SK-N-SH (cell line): ENCODE measurements at regions not wholly inside any gene's neighbourhood (a gene's known extent, or its start where the extent isn't known, plus 50 kb on each side); places are given as distances from the start of the nearest gene placed in this dataset.

Experiments
- CTCF ChIA-PET: fragments of 300-600, 350-600 bp; formaldehyde crosslinking; extraction: SDS; loops from one replicate; lab custom pipeline; 2021; lab: Yijun Ruan, JAX
- POLR2A ChIA-PET: fragments of 350-600 bp; sonication (Branson Sonifier 250); formaldehyde crosslinking; extraction: SDS; loops from one replicate; lab custom pipeline; 2020; ENCODE audit warnings: antibody characterized with exemption, inconsistent platforms; lab: Yijun Ruan, JAX
- DNase-seq: peaks from one replicate; pipeline ENCODE4 v3.0.0; 2012
- H2AFZ ChIP-seq: fragments of 200-600 bp; sonication (generic); 2 replicates; pipeline ENCODE4 v1.8.1; 2016; ENCODE audit warnings: antibody characterized with exemption, mild to moderate bottlenecking, low read depth
- H3F3A ChIP-seq: fragments of 200-600 bp; sonication (generic); replicated peaks from 2 replicates; pipeline ENCODE3; 2016; ENCODE audit warnings: antibody characterized with exemption, mild to moderate bottlenecking; ENCODE audit not compliant: insufficient read depth
- H3K27ac ChIP-seq, 2 experiments: fragments of 200-500 bp in 1 of 2; fragments of 200-600 bp in 1 of 2; sonication (Bioruptor generic) in 1 of 2; sonication (generic), shearing (Covaris generic) in 1 of 2; 2 replicates each; pipeline versions ENCODE4 v1.5.1 to v1.6.1; 2014 to 2016; ENCODE audit warnings: low read depth in 2 of 2, inconsistent platforms in 1 of 2, low read length in 1 of 2, mild to moderate bottlenecking in 1 of 2, mixed read lengths in 1 of 2
- H3K27me3 ChIP-seq: fragments of 200-600 bp; sonication (generic), shearing (Covaris generic); 2 replicates; pipeline ENCODE4 v1.6.1; 2016; ENCODE audit warnings: mixed run types; ENCODE audit not compliant: insufficient read depth
- H3K36me3 ChIP-seq, 2 experiments: fragments of 200-500 bp in 1 of 2; fragments of 200-600 bp in 1 of 2; sonication (Bioruptor generic) in 1 of 2; sonication (generic) in 1 of 2; replicated peaks in 1 of 2; 2 replicates each; pipeline versions ENCODE3 to v1.5.1; 2014 to 2016; ENCODE audit warnings: low read length in 1 of 2, mild to moderate bottlenecking in 1 of 2; ENCODE audit not compliant: insufficient read depth in 2 of 2, control insufficient read depth in 1 of 2
- H3K4me1 ChIP-seq, 2 experiments: fragments of 200-500 bp in 1 of 2; fragments of 200-600 bp in 1 of 2; sonication (Bioruptor generic) in 1 of 2; sonication (generic), shearing (Covaris generic) in 1 of 2; 2 replicates each; pipeline versions ENCODE4 v1.5.1 to v1.6.1; 2014 to 2016; ENCODE audit warnings: low read depth in 1 of 2, low read length in 1 of 2, mixed run types in 1 of 2; ENCODE audit not compliant: insufficient read depth in 2 of 2, control insufficient read depth in 1 of 2
- H3K4me2 ChIP-seq: fragments of 200-600 bp; sonication (generic), shearing (Covaris generic); 2 replicates; pipeline ENCODE4 v1.6.1; 2017; ENCODE audit warnings: mixed run types
- H3K4me3 ChIP-seq, 2 experiments: fragments of 200-500 bp in 1 of 2; fragments of 200-600 bp in 1 of 2; sonication (Bioruptor generic) in 1 of 2; sonication (generic), shearing (Covaris generic) in 1 of 2; 2 replicates each; pipeline versions ENCODE4 v1.5.1 to v1.8.1; 2014 to 2016; ENCODE audit warnings: low read depth in 2 of 2, inconsistent platforms in 1 of 2, low read length in 1 of 2, mild to moderate bottlenecking in 1 of 2, mixed read lengths in 1 of 2, moderate library complexity in 1 of 2
- H3K79me2 ChIP-seq: fragments of 200-600 bp; sonication (generic); 2 replicates; pipeline ENCODE4 v1.8.1; 2017; ENCODE audit warnings: mild to moderate bottlenecking; ENCODE audit not compliant: insufficient read depth
- H3K9ac ChIP-seq: fragments of 200-600 bp; sonication (generic); 2 replicates; pipeline ENCODE4 v1.6.1; 2017; ENCODE audit warnings: mixed run types
- H3K9me2 ChIP-seq: fragments of 200-600 bp; sonication (generic); 2 replicates; pipeline ENCODE4 v1.6.1; 2017; ENCODE audit warnings: mixed run types
- H3K9me3 ChIP-seq: fragments of 200-600 bp; sonication (generic); 2 replicates; pipeline ENCODE4 v1.6.1; 2017; ENCODE audit warnings: mixed run types, mild to moderate bottlenecking, moderate library complexity
- H4K20me1 ChIP-seq: fragments of 200-600 bp; sonication (generic); 2 replicates; pipeline ENCODE4 v1.6.1; 2017; ENCODE audit warnings: mild to moderate bottlenecking, mixed run types; ENCODE audit not compliant: insufficient read depth
- CTCF ChIP-seq: fragments of 200-600 bp; sonication (generic); IDR thresholded peaks from 2 replicates; pipeline ENCODE4 v1.6.1; 2017; ENCODE audit warnings: antibody characterized with exemption, mild to moderate bottlenecking, moderate library complexity
- ELF1 ChIP-seq: IDR thresholded peaks from 2 replicates; pipeline ENCODE4 v1.4.0; 2012
- EZH2phosphoT487 ChIP-seq: fragments of 200-600 bp; sonication (generic); IDR thresholded peaks from 2 replicates; pipeline ENCODE4 v1.6.1; 2017; ENCODE audit warnings: low read depth, mixed run types, mild to moderate bottlenecking, antibody characterized with exemption, moderate library complexity, borderline replicate concordance
- IRF3 ChIP-seq: fragments of 150-350 bp; IDR thresholded peaks from 2 replicates; pipeline ENCODE4 v1.6.1; 2016; ENCODE audit warnings: mild to moderate bottlenecking, low read depth, low read length
- JUND ChIP-seq: IDR thresholded peaks from 2 replicates; pipeline ENCODE4 v1.4.0; 2012
- MAX ChIP-seq: IDR thresholded peaks from 2 replicates; pipeline ENCODE4 v1.4.0; 2012; ENCODE audit warnings: low read depth
- MEF2A ChIP-seq: IDR thresholded peaks from 2 replicates; pipeline ENCODE4 v1.4.0; 2012; ENCODE audit warnings: low read depth, borderline replicate concordance
- NRF1 ChIP-seq: IDR thresholded peaks from 2 replicates; pipeline ENCODE4 v1.6.1; 2012; ENCODE audit warnings: low read depth, mild to moderate bottlenecking, low read length
- PBX3 ChIP-seq: IDR thresholded peaks from 2 replicates; pipeline ENCODE4; 2012
- POLR2AphosphoS5 ChIP-seq: IDR thresholded peaks from 2 replicates; pipeline ENCODE4 v1.6.1; 2012; ENCODE audit warnings: low read depth, low read length
- RCOR1 ChIP-seq: fragments of 150-350 bp; IDR thresholded peaks from 2 replicates; pipeline ENCODE4 v1.6.1; 2017; ENCODE audit warnings: antibody characterized with exemption, low read length
- SMC3 ChIP-seq: IDR thresholded peaks from 2 replicates; pipeline ENCODE4 v1.6.1; 2012; ENCODE audit warnings: low read depth, low read length, improper control_type of control experiment
- TAF1 ChIP-seq: IDR thresholded peaks from 2 replicates; pipeline ENCODE4 v1.6.1; 2012; ENCODE audit warnings: low read depth, mild to moderate bottlenecking, low read length, moderate library complexity, borderline replicate concordance
- TEAD4 ChIP-seq: IDR thresholded peaks from 2 replicates; pipeline ENCODE4 v1.4.0; 2012; ENCODE audit warnings: mild to moderate bottlenecking, borderline replicate concordance; ENCODE audit not compliant: insufficient read depth
- USF2 ChIP-seq: fragments of 150-350 bp; IDR thresholded peaks from 2 replicates; pipeline ENCODE4 v1.6.1; 2017; ENCODE audit warnings: antibody characterized with exemption, low read length, low read depth, borderline replicate concordance
- YY1 ChIP-seq: IDR thresholded peaks from 2 replicates; pipeline ENCODE4 v1.4.0; 2012; ENCODE audit warnings: low read depth, mild to moderate bottlenecking
- WGBS: methylation state at CpG from one replicate; pipeline ENCODE4 v1.1.6; 2017; ENCODE audit warnings: low lambda C conversion rate; 5-methylcytosine and 5-hydroxymethylcytosine counted together

GRCh38 chr6:143592335-143592734, 80.8 kb upstream of the FUCA2 start:
- no peak for DNase-seq
- CTCF ChIA-PET, result interaction anchor here (0.5 to 1.7 kb wide), 6 partner anchors 15 to 421 kb away, joined by 3 to 8 read pairs (median 3); no protein-coding TSS in a partner anchor
- Histone ChIP-seq H3K9me3 (no peaks in the 10 kb centered on the region), H3K27ac (no peak overlapping the region), H2AFZ (no peak overlapping the region), H3K4me1 (no peaks in the 10 kb centered on the region; a peak in 1 of 4 replicates), H3K36me3 (no peaks in the 10 kb centered on the region), H3F3A (no peaks in the 10 kb centered on the region), H3K9ac (no peak overlapping the region), H3K4me2 (no peak overlapping the region), H3K79me2 (no peaks in the 10 kb centered on the region), H3K4me3 (no peak overlapping the region; a peak in 1 of 4 replicates), H3K9me2 (no peaks in the 10 kb centered on the region), H4K20me1 (no peaks in the 10 kb centered on the region), H3K27me3 (no peaks in the 10 kb centered on the region)
- POLR2A ChIA-PET, result no interaction called here
- TF ChIP-seq CTCF (peak; percentile 51), TAF1 (no peak)
- 90% methylated on average over 6 of the region's 6 CpGs for WGBS

- Histone ChIP-seq H3K9me3 (no peaks in the 10 kb centered on the region), H4K20me1 (no peaks in the 10 kb centered on the region), H3K36me3 (no peaks in the 10 kb centered on the region), H3K79me2 (no peaks in the 10 kb centered on the region), H3K9me2 (no peaks in the 10 kb centered on the region), H3K4me3 (no peak overlapping the region), H3K27me3 (no peaks in the 10 kb centered on the region), H3F3A (no peaks in the 10 kb centered on the region), H3K4me2 (no peak overlapping the region), H2AFZ (no peak overlapping the region), H3K4me1 (peaks cover 0 to 2% of the 10 kb centered on the region in 2 experiments; a peak in 1 of 4 replicates), H3K9ac (no peak overlapping the region), H3K27ac (no peak overlapping the region)
- ChIA-PET POLR2A (no interaction called here), CTCF (interaction anchor here (0.7 to 1.7 kb wide), 4 partner anchors 16 to 422 kb away, joined by 3 to 8 read pairs (median 4); no protein-coding TSS in a partner anchor)
- TF ChIP-seq RCOR1 (no peak), YY1 (no peak), JUND (no peak), PBX3 (no peak), SMC3 (no peak), POLR2AphosphoS5 (no peak), TEAD4 (no peak), EZH2phosphoT487 (no peak), NRF1 (no peak), IRF3 (no peak), USF2 (no peak), MAX (no peak), ELF1 (no peak), TAF1 (no peak), MEF2A (no peak)
- WGBS, result 92% methylated on average over 4 of the region's 4 CpGs
- DNase-seq, result no peak
Observed at GRCh38 chr6:143591441-143591840, 79.9 kb upstream of the FUCA2 start.
